Kidney (tissue), 13 donors: ENCODE measurements at regions not wholly inside any gene's neighbourhood (a gene's known extent, or its start where the extent isn't known, plus 50 kb on each side); places are given as distances from the start of the nearest gene placed in this dataset.

Experiments used
- DNase-seq, 5 donors: peaks; one replicate each; pipeline ENCODE4 v3.0.0-alpha.2; 2013 to 2020
- FAIRE-seq: peaks from 2 replicates; lab custom pipeline; 2012; peaks lifted over from hg19 to GRCh38; lab: Jason Lieb, UNC
- H3K27ac ChIP-seq, 2 donors: one replicate each; pipeline ENCODE4 v1.7.0; 2013; ENCODE audit warnings: low read depth in 2 of 2, low read length in 2 of 2, inconsistent platforms in 1 of 2
- H3K27me3 ChIP-seq: one replicate; pipeline ENCODE4 v1.7.1; 2013; ENCODE audit warnings: low read length, inconsistent platforms; ENCODE audit not compliant: control insufficient read depth, insufficient read depth
- H3K36me3 ChIP-seq, 3 donors: one replicate each; pipeline versions ENCODE4 v1.7.0 to v1.7.1; 2013; ENCODE audit warnings: low read length in 3 of 3, control low read depth in 1 of 3, inconsistent platforms in 1 of 3; ENCODE audit not compliant: insufficient read depth in 3 of 3, control insufficient read depth in 2 of 3
- H3K4me1 ChIP-seq, 3 donors: one replicate each; pipeline versions ENCODE4 v1.7.0 to v1.7.1; 2013; ENCODE audit warnings: low read length in 3 of 3, inconsistent platforms in 1 of 3, low read depth in 1 of 3; ENCODE audit not compliant: control insufficient read depth in 2 of 3, insufficient read depth in 2 of 3
- H3K4me3 ChIP-seq, 3 donors: one replicate each; pipeline versions ENCODE4 v1.7.0 to v1.8.1; 2013; ENCODE audit warnings: low read length in 3 of 3, control low read depth in 1 of 3, inconsistent platforms in 1 of 3
- H3K9ac ChIP-seq, 3 donors: one replicate each; pipeline versions ENCODE4 v1.7.0 to v1.7.1; 2013; ENCODE audit warnings: low read length in 3 of 3, control low read depth in 1 of 3, inconsistent platforms in 1 of 3
- H3K9me3 ChIP-seq, 3 donors: one replicate each; pipeline versions ENCODE4 v1.7.0 to v1.7.1; 2013; ENCODE audit warnings: low read length in 3 of 3, control low read depth in 1 of 3, inconsistent platforms in 1 of 3; ENCODE audit not compliant: control insufficient read depth in 2 of 3, insufficient read depth in 1 of 3
- intact Hi-C: fragments of 100-400 bp; cut with DNase I; formaldehyde crosslinking; loops from one replicate; pipeline ENCODE4 v1.11.1; 2022
- TF ChIP-seq, protein P1 (sequence below): IDR thresholded peaks from 3 replicates; pipeline ENCODE4 v1.5.1; 2012; ENCODE audit warnings: mild to moderate bottlenecking, moderate library complexity, borderline replicate concordance; ENCODE audit not compliant: insufficient read depth; ENCODE audit errors: extremely low read depth
- donor health status: control.
- donor health status: control.
- donor health status: control.
- donor health status: control.
- donor health status: control.
- donor health status: DM: yes; HTN: yes; CAD: no.
- donor health status: Normal renal cell carcinoma (clear cell type).

DNA sequence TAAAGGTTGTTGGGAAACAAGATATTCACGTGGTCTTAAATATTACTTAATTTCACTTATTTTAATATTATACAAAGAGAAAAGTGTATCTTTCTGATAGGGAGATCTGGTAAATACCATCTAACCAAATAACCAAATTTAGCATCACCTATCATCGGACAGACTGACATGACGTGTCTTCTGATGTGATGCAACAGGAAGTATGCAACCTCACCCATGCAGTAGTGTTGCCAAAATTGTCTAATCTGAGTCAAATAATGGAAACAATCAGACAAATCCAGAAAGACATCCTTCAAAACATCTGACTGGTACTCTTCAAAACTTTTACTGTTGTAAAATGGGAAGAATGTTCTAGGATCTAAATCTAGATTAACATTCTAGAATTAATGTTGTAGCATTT lies 148.0 kb downstream of the FGF1 start:
- no peaks in the 10 kb centered on the region for H3K27me3 ChIP-seq
- no peaks in the 10 kb centered on the region for H3K36me3 ChIP-seq
- intact Hi-C loops = no loop called here
- TF ChIP-seq, protein P1, sequence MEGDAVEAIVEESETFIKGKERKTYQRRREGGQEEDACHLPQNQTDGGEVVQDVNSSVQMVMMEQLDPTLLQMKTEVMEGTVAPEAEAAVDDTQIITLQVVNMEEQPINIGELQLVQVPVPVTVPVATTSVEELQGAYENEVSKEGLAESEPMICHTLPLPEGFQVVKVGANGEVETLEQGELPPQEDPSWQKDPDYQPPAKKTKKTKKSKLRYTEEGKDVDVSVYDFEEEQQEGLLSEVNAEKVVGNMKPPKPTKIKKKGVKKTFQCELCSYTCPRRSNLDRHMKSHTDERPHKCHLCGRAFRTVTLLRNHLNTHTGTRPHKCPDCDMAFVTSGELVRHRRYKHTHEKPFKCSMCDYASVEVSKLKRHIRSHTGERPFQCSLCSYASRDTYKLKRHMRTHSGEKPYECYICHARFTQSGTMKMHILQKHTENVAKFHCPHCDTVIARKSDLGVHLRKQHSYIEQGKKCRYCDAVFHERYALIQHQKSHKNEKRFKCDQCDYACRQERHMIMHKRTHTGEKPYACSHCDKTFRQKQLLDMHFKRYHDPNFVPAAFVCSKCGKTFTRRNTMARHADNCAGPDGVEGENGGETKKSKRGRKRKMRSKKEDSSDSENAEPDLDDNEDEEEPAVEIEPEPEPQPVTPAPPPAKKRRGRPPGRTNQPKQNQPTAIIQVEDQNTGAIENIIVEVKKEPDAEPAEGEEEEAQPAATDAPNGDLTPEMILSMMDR = no peak
- H3K27ac ChIP-seq = no peak overlapping the region
- H3K4me3 ChIP-seq = no peak overlapping the region
- no peaks in the 10 kb centered on the region for H3K4me1 ChIP-seq
- no peak overlapping the region for H3K9ac ChIP-seq
- DNase-seq (no peak), FAIRE-seq (no peak)
- peaks cover 0 to 16% (median 2%) of the 10 kb centered on the region in 3 donors for H3K9me3 ChIP-seq

GRCh38 chr5:142532781-142533176 lies 153.1 kb downstream of the FGF1 start:
- no peak for FAIRE-seq

DNA sequence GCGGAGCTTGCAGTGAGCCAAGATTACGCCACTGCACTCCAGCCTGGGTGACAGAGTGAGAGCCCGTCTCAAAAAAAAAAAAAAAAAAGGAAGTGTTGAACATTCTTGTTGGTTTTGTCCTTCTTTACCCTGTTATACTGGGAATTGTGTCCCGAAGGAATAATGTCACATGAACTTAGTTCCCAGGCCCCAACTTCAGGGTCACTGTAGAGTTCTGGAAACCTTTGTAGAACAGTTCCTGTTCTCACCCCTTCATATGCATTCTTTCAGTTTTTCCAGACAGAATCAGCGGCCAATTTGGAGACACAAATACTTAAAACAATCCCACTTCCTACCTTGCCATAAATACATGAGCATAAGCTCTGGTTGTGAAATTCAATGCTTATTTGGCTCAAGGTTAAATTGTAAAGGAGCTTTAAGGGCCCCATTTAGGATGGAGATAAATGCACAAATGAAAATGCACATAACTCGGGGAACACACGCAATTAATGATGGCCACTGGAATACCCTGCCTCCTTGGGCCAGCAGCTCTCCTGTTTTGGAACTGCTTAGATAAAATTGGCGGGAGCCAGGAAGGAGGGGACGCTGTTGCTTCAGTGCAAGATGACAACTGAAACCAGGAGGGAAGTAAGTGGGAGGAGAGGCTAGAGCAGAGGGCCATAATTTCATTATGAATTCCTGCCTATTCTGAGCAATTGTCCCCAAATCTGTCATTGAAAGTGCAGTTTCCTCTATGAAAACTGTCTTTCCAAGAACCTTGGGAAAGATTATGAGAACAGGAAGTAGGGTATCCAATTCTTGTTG lies 153.7 kb downstream of the FGF1 start:
- Histone ChIP-seq H3K9me3 (peaks cover 0 to 16% (median 2%) of the 10 kb centered on the region in 3 donors), H3K36me3 (no peaks in the 10 kb centered on the region), H3K27ac (peak overlapping the region in 1 of 2 donors; percentile 38), H3K9ac (no peak overlapping the region), H3K4me3 (no peak overlapping the region), H3K27me3 (no peaks in the 10 kb centered on the region), H3K4me1 (no peaks in the 10 kb centered on the region)
- FAIRE-seq (no peak), DNase-seq (no peak)
- TF ChIP-seq, protein P1 = no peak
- intact Hi-C loops = no loop called here

More at GRCh38 chr5:142532781-142533176, 153.1 kb downstream of the FGF1 start:
- H3K27me3 ChIP-seq = no peaks in the 10 kb centered on the region
- H3K9ac ChIP-seq = no peak overlapping the region
- H3K36me3 ChIP-seq = no peaks in the 10 kb centered on the region
- no peak overlapping the region for H3K4me3 ChIP-seq
- intact Hi-C loops = no loop called here
- no peak overlapping the region for H3K27ac ChIP-seq
- H3K9me3 ChIP-seq = peaks cover 0 to 16% (median 2%) of the 10 kb centered on the region in 3 donors
- TF ChIP-seq, protein P1 = no peak
- no peaks in the 10 kb centered on the region for H3K4me1 ChIP-seq
- no peak for DNase-seq
